ENCODE measurements at regions not wholly inside any gene's neighbourhood (a gene's known extent, or its start where the extent isn't known, plus 50 kb on each side); places are given as distances from the start of the nearest gene placed in this dataset.

GRCh38 chr9:38224941-38225340 is 155.9 kb upstream of the SHB start:
- H3K9me3 ChIP-seq (ENCODE audit: control insufficient read depth in 4 of 4, low read length in 3 of 4), result no peaks in the 10 kb centered on the region
- H3K4me3 ChIP-seq (ENCODE audit: low read depth in 1 of 3, low read length in 3 of 3), result no peak overlapping the region
- H3K9ac ChIP-seq (ENCODE audit: low read depth in 1 of 2, low read length in 2 of 2), result no peak overlapping the region
- peaks cover 0 to 4% (median under 1%) of the 10 kb centered on the region in 4 donors for H3K4me1 ChIP-seq (ENCODE audit: control insufficient read depth in 4 of 4, insufficient read depth in 4 of 4, low read length in 3 of 4)
- H3K36me3 ChIP-seq (ENCODE audit: control insufficient read depth in 4 of 4, insufficient read depth in 3 of 4, low read depth in 1 of 4, low read length in 3 of 4), result no peaks in the 10 kb centered on the region
- DNase-seq (ENCODE audit: low spot score), result peak; percentile 9
- no peak for TF ChIP-seq SP1 (IDR thresholded peaks at IDR 0.05)
- TF ChIP-seq GABPA (IDR thresholded peaks at IDR 0.05 in 1 of 2, conservative IDR thresholded peaks at IDR 0.05 in 1 of 2), result no peak
- no peak for TF ChIP-seq HNF4G (IDR thresholded peaks at IDR 0.05)
- no peaks in the 10 kb centered on the region for H3K27me3 ChIP-seq (ENCODE audit: control insufficient read depth in 4 of 4, insufficient read depth in 4 of 4, low read length in 3 of 4)
- WGBS, result 97% methylated on average over 6 of the region's 6 CpGs
- H3K27ac ChIP-seq (ENCODE audit: low read depth in 1 of 2, low read length in 2 of 2), result no peak overlapping the region

DNA sequence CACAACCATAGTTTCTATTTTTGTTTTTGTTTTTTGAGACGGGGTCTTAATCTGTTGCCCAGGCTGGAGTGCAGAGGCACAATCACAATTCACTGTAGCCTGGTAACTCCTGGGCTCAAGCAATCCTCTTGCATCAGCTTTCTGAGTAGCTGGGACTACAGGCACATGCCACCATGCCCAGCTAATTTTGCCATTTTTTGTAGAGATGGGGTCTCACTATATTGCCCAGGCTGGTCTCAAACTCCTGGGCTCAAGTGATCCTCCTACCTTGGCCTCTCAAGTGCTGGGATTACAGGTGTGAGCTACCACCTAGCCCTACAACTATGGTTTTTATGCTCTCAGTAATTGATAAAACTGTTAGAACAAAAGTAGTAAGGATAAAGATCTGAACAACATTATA is 147.5 kb upstream of the SHB start:
- Histone ChIP-seq H3K27ac (ENCODE audit: low read depth in 1 of 2, low read length in 2 of 2) (no peak overlapping the region), H3K4me1 (ENCODE audit: control insufficient read depth in 4 of 4, insufficient read depth in 4 of 4, low read length in 3 of 4) (no peaks in the 10 kb centered on the region), H3K9me3 (ENCODE audit: control insufficient read depth in 4 of 4, low read length in 3 of 4) (no peaks in the 10 kb centered on the region), H3K36me3 (ENCODE audit: control insufficient read depth in 4 of 4, insufficient read depth in 3 of 4, low read depth in 1 of 4, low read length in 3 of 4) (no peaks in the 10 kb centered on the region), H3K27me3 (ENCODE audit: control insufficient read depth in 4 of 4, insufficient read depth in 4 of 4, low read length in 3 of 4) (peaks cover 0 to 2% (median 0%) of the 10 kb centered on the region in 4 donors), H3K4me3 (ENCODE audit: low read depth in 1 of 3, low read length in 3 of 3) (no peak overlapping the region), H3K9ac (ENCODE audit: low read depth in 1 of 2, low read length in 2 of 2) (no peak overlapping the region)
- TF ChIP-seq, protein P1, sequence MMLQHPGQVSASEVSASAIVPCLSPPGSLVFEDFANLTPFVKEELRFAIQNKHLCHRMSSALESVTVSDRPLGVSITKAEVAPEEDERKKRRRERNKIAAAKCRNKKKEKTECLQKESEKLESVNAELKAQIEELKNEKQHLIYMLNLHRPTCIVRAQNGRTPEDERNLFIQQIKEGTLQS (IDR thresholded peaks at IDR 0.05), result no peak
- TF ChIP-seq HNF4A (conservative IDR thresholded peaks at IDR 0.05) (no peak), RAD21 (IDR thresholded peaks at IDR 0.05) (no peak), ZBTB33 (IDR thresholded peaks at IDR 0.05) (no peak), FOXA1 (IDR thresholded peaks at IDR 0.05) (no peak), HNF4G (IDR thresholded peaks at IDR 0.05) (no peak), TAF1 (conservative IDR thresholded peaks at IDR 0.05) (no peak), SP1 (IDR thresholded peaks at IDR 0.05) (no peak), NR2F2 (IDR thresholded peaks at IDR 0.05) (no peak), JUND (IDR thresholded peaks at IDR 0.05) (no peak)
- TF ChIP-seq, protein P2, sequence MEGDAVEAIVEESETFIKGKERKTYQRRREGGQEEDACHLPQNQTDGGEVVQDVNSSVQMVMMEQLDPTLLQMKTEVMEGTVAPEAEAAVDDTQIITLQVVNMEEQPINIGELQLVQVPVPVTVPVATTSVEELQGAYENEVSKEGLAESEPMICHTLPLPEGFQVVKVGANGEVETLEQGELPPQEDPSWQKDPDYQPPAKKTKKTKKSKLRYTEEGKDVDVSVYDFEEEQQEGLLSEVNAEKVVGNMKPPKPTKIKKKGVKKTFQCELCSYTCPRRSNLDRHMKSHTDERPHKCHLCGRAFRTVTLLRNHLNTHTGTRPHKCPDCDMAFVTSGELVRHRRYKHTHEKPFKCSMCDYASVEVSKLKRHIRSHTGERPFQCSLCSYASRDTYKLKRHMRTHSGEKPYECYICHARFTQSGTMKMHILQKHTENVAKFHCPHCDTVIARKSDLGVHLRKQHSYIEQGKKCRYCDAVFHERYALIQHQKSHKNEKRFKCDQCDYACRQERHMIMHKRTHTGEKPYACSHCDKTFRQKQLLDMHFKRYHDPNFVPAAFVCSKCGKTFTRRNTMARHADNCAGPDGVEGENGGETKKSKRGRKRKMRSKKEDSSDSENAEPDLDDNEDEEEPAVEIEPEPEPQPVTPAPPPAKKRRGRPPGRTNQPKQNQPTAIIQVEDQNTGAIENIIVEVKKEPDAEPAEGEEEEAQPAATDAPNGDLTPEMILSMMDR (IDR thresholded peaks at IDR 0.05; ENCODE audit: low read depth, low read length, missing input control), result no peak
- TF ChIP-seq, protein P3, sequence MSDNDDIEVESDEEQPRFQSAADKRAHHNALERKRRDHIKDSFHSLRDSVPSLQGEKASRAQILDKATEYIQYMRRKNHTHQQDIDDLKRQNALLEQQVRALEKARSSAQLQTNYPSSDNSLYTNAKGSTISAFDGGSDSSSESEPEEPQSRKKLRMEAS (IDR thresholded peaks at IDR 0.05), result no peak
- TF ChIP-seq, protein P4, sequence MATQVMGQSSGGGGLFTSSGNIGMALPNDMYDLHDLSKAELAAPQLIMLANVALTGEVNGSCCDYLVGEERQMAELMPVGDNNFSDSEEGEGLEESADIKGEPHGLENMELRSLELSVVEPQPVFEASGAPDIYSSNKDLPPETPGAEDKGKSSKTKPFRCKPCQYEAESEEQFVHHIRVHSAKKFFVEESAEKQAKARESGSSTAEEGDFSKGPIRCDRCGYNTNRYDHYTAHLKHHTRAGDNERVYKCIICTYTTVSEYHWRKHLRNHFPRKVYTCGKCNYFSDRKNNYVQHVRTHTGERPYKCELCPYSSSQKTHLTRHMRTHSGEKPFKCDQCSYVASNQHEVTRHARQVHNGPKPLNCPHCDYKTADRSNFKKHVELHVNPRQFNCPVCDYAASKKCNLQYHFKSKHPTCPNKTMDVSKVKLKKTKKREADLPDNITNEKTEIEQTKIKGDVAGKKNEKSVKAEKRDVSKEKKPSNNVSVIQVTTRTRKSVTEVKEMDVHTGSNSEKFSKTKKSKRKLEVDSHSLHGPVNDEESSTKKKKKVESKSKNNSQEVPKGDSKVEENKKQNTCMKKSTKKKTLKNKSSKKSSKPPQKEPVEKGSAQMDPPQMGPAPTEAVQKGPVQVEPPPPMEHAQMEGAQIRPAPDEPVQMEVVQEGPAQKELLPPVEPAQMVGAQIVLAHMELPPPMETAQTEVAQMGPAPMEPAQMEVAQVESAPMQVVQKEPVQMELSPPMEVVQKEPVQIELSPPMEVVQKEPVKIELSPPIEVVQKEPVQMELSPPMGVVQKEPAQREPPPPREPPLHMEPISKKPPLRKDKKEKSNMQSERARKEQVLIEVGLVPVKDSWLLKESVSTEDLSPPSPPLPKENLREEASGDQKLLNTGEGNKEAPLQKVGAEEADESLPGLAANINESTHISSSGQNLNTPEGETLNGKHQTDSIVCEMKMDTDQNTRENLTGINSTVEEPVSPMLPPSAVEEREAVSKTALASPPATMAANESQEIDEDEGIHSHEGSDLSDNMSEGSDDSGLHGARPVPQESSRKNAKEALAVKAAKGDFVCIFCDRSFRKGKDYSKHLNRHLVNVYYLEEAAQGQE (IDR thresholded peaks at IDR 0.05), result no peak
- 82% methylated on average over 1 of the region's 1 CpG for whole genome bisulfite sequencing
- peak; percentile 0 for DNase-seq (ENCODE audit: low spot score)

All from liver (tissue), 8 donors.